Stimulated activated CD8-positive, alpha-beta memory T cell treated with anti-CD3 and anti-CD28 coated beads, Interleukin-2, amount 100 ng/mL, for 1 hour (primary cell): ENCODE measurements at regions not wholly inside any gene's neighbourhood (a gene's known extent, or its start where the extent isn't known, plus 50 kb on each side); places are given as distances from the start of the nearest gene placed in this dataset.
"Not testable (repeated sequence)": the region's sequence is repeated elsewhere in the genome, so short reads cannot be mapped to it uniquely, and the experiment has no call there.

Experiments used
- DNase-seq, 2 donors: peaks; one replicate each; pipeline ENCODE4 v3.0.0-alpha.2; 2020; ENCODE audit warnings: low read depth in 2 of 2

DNA sequence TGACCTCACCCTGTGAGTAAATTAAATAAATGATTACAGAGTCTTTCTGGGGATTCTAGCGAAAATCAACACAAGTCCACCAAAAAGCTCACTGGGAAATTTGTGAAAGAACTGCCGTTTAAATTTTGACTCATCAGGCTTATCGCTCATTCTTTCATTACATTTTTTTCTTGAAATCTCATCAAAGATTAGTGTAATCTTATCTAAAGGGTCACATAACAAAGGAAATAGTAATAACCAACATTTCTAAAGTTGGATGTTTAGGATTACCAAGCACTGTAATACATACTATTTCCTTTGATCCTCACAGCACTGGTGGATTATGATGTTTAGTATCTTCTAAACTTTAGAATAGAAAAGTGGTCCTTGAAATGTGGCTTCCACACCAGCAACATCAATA lies 111.1 kb upstream of the CBLB start:
- DNase-seq, result no peak

DNA sequence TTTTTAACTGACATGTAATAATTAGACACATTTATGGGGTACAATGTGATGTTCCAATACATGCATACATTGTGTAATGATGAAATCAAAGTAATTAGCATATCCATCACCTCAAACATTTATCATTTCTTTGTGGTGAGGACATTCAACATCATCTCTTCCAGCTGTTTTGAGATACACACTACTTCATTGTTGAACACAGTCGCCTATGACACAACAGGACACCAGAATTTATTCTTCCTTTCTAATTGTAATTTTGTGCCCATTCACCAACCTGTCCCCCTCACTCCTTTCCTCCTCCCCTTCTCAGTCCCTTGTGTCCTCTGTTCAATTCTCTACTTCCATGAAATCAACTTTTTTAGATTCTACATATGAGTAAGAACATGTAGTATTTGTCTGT lies 113.4 kb upstream of the CBLB start:
- no peak for DNase-seq

DNA sequence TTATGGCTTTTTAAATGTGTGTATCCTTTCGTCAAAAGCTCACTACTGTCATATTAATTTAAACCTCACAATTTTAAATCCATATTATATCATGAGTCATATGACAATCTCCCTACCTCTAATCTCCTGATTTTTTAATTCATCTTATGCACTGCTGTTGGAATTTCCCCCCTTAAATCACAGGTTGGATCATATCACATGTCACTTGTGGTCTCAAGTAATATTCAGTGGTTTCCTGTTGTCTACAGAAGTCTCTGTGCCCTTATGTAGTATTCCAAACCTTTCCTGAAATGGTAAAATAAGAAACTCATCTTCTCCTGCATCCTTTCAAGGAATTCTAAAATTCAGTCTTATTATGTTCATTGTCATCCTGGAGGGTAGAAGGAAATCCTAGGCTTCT lies 116.0 kb upstream of the CBLB start:
- no peak for DNase-seq

DNA sequence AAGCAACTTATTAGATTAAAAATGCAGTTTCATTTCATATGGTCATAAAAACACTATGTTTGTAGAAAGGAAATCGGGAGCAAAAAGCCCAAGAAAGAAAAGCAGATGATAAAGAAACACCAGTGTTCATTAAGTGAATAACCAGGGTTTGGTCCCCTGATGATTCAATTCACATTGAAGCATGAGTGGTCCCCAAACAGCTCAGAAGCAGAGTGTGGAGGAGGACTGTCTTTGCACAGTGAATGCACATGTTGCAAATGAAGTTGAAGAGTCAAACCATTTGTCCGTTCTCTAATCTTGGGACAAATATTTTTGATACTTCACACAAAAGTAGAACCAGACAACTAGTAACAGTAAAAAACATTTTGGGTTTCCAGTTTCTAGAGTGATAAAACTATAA lies 117.5 kb upstream of the CBLB start:
- DNase-seq, result not testable (repeated sequence)

DNA sequence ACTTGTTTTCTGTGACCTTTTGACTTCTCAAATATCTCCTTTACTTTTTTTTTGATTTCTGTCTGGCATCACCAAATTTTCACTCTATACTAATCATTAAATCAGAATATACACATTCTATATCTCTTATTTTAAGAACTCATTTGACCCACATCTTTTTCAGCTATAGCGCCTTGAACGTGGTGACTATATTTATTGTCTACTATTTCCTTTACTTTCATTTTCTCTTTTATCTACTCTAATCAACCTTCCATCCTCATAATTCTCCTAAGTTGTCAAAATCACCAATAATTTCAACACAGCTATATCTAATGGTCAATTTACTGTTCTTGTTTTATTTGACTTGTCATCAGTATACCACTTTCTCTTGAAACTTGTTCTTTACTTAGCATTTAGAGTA lies 119.0 kb upstream of the CBLB start:
- no peak for DNase-seq

DNA sequence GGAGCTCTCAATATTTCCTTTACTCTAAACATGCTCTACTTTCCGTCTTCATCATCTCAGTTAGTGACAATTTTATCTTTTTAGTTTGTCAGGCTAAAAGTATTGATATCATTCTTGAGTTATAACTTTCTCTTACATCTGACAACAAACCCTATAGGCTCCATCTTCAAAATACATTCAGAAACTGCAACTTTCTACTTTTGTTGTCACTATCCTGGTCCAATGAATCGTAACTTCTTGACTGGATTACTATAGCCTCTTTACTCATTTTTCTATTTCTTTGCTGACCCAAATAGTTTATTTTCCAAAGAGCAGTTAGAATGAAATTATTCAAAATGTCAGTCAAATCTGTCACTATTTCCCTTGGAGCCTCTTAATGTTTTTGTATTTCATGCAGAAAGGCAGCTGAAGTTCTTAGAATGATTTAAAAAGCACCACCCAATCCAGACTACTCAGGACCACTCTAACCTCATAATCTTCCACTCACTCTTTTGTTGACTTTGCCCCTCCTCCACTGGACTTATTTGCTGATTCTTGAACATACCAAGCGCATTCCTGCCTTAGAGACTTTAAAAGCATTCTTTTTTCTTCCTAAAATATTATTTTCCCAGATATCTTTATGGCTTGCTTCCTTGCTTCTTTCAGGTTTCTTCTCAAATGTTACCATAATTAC lies 119.9 kb upstream of the CBLB start:
- no peak for DNase-seq

DNA sequence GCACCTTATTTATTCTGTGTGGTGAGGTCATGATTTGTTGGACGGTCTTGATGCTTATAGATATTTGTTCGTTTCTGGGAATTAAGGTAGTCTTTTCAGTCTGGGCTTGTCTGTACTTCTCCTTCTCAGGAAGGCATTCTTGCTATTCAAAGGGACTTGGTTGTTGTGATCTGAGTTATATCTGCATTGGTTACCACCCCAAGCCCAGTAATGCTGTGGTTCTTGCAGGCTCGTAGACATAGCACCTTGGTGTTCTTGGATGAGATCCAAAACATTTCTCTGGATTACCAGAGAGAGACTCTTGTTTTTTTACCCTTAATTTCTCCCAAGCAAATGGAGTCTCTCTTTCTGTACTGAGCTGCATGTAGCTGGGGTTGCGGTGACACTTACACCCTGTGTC lies 128.0 kb upstream of the CBLB start:
- no peak for DNase-seq

DNA sequence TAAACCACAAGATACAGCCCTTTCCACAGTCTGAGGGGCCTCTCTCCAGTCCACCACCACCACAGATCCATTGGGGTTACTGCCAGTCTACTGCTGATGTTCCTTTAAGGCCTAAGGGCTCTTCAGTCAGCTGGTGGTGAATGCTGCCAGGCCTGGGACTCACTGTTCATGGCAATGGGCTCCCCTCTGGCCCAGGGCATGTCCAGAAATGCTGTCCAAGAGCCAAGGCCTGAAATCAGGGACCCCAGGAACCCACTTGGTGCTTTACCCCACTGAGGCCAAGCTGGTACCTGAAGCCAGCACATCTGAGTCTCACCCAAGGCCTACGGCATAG lies 128.6 kb upstream of the CBLB start:
- no peak for DNase-seq

DNA sequence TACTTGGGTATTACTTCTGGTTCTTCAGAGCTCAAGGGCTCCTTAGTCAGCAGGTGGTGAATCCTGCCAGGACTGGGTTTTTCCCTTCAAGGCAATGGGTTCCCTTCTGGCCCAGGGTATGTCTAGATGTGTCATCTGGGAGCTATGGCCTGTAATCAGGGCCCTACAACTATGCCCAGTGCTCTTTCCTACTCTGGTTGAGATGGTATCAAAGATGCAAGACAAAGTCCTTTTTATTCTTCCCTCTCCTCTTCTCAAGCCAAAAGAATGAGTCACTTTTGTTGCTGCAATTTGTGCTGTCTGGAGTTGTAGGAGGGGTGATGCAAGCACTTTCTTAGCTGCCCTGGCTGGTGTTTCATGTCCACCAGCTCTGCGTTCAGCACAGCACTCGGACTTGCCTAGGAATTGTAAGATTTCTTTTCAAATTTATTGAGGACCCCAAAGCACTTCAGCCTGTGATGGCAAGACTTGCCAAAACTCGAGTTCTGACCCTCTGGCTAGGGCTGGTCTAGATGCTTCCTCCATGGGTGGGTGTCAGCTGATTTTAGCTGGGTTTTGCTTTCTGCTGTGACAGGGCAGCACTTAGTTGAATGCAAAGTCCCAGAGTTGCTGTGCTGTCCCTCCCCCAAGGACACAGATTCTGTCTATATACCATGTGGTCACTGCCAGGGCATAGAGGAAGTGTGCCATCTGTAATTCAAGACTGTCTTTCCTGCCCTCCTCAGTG lies 129.2 kb upstream of the CBLB start:
- no peak for DNase-seq

DNA sequence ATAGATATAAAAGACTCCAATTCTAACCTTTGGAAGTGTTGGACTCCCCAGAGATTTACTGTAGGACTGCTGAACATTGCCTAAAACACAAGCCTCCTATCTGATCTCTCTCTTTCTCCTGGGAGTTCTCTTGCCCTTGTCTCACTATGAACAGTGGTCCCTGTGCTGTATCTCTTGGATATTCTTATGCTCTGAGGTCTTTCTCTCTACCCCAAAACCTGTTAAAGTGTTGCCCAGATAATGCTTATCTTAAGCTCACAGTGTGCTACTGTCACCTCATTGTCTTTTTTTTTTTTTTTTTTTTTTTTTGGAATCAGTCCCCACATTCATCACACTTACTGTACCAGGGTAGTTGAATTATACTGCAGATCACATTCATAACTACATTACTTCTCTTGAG lies 131.0 kb upstream of the CBLB start:
- no peak for DNase-seq

DNA sequence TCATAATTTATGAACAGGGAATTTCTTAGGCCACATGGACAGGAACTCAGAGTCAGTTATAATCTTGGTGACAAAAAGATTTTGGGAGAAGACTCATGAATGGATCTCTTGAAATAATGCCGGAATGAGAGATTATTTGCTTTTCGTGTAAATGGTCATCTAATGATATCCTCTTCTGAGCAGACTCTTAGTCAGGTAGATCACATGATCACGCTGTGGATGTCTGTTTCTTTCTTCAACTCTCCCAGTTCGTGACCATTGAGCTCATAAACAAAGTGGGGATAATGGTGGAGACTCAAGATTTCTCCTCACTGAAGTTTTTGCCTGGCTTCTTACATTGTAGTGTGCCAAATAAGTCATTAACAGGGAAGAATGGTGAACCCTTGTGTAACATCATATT lies 133.1 kb upstream of the CBLB start:
- no peak for DNase-seq

DNA sequence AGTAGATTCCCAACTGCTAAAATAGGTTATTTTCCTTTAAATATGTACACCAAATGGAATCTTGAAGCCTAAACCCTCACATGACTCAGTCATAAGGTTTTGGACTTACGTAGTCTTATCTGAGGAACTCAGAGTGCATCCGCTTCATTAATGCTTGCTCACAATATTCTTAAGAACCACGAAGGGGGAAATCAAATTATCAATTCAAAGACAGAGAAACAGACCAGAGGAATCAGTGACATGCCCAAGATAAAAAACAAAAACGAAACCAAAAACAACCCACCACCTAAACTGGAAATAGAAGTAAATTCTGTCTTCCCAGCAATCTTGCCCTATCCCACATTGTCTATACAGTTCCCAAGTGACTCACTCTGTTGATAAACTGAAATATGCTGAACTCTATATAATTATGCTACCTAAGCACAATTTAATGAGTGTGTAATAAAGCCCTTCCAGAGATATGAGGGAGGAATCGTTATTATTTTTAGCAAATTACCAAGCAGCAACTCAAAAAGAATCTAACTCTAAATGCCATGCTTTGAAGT lies 135.4 kb upstream of the CBLB start:
- DNase-seq, result no peak

DNA sequence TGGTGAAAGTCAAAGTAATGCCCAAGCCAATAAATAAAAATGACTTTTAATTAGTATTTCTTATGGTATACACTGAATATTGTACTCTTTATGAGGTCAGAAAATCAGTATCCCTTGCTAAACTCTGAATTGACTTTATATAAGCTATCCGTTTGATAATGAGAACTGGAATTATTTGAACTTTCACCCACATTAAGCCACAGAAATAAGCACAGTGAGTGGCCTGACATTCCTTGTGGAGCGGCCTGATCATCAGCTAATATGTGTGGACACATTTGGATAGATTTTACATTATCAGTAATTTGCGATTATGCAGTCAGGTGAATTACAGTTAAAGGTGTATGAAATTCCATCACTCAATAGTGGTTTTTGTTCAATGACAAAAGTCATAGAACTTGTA lies 136.0 kb upstream of the CBLB start:
- DNase-seq, result no peak

DNA sequence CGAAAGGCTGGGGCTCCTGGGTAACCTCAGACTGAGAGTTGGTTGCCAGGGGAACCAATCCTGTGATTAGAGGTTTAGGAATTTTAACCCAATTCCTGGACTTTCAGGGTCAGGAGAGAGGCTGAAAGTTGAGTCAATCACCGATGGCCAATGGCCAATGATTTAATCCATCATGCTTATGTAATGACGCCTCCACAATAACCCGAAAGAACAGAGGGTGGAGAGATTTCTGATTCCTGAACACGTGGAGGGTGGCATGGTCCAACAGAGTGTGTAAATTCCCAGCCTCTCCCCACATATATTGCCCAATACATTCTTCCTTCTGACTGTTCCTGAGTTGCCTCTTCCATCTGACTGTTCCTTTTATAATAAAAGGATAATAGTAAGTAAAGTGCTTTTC lies 137.2 kb upstream of the CBLB start:
- no peak for DNase-seq

DNA sequence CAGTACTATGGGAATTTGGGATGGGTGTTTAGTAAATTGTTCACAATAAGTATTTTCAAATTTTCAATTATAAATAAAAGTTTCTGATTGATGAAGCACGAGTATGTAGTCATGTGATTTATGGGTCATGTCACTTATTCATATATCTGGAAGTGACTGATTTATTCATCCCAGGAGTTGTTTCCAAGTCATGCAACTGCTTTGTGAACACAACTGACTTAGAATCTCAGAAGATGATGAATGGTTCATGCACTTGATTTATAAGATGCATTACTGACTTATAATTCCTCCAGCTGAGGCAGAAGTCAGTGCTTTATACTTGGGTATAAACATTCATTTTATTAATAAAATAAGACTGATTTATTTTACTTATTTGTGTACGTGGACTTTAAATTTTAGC lies 137.8 kb upstream of the CBLB start:
- DNase-seq, result no peak

DNA sequence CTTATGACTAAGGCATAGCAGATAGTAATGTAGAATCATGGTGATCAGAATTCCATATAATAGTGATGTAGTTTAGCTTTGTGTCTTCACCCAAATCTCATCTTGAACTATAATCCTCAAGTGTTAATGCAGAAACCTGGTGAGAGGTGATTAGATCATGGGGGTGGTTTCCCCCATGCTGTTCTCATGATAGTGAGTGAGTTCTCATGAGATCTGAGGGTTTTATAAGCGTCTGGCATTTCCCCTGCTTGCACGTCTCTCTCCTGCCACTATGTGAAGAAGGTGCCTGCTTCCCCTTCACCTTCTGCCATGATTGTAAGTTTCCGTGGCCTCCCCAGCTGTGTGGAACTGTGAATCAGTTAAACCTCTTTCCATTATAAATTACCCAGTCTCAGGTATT lies 138.7 kb upstream of the CBLB start:
- no peak for DNase-seq

DNA sequence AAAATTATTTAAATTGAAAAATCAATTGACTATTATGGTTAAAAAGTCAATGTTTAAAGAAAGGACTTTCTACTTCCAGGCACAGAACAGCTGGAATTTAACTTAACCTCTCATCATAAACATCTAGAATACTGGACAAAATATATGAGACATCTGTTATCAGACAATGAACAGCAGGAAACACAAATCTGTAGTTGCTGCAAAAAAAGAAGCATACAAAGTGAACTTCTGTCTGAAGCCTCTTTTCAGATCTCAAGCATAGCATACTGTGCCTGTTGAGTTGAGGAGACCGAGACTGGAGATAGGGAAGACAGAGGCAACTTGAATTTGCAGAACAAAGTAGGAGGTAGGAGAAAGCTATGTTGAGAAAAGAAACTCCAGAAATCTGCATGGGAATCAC lies 140.0 kb upstream of the CBLB start:
- DNase-seq, result no peak

DNA sequence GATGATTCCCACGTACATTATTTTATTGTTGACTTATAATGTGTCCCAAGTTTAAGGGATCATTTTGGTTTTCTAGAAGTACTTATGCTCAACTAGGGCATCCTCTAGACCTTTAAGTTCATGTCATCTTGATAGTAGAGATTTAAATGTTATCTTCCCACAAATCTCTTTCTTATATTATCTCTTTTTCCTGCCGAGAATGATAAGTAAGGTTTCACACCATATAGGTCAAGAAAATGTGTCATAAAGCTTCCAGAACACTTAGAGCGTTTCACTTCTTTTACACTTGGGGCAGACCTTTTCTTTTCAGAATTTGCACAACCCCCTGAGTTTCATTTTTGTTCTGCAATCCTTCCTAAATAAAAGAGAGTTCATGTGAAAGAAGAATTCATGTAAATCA lies 142.0 kb upstream of the CBLB start:
- DNase-seq, result no peak

DNA sequence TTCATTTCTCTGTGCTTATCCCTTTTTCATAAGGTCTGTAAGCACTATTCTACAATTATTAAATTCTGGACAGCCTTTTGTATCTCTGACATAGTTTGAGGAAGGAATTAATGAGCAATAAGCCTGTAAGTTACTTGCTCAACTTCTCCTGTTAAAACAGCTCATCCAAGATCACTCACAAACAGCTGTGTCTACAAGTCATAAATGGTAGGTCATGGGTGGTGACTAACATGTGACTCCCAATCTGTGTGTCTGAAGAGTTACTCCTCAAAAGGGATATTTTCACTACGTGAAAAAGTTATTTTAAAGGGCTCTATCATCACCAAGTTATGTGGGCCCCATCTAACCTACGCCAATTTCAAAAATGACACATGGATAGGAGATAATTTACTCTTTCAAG lies 145.2 kb upstream of the CBLB start:
- DNase-seq, result no peak

DNA sequence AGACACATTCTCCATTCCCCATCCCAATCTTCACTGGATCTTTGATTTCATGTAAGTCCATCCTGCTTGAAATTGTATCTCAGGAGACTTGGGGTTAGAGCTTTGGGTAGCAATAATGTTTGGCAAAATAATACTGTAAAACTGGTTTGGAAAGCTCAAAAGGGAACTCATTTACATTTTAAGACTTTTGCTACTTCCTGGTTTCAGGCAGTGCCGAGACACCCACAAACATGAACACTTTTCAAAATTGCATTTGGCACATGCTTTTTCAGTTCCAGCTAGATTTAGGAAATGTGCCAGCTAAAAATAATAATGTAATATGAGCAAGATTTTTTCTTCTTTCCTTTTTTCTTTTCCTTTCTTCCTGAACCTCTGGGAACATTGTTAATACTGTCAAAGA lies 145.7 kb upstream of the CBLB start:
- DNase-seq, result no peak

DNA sequence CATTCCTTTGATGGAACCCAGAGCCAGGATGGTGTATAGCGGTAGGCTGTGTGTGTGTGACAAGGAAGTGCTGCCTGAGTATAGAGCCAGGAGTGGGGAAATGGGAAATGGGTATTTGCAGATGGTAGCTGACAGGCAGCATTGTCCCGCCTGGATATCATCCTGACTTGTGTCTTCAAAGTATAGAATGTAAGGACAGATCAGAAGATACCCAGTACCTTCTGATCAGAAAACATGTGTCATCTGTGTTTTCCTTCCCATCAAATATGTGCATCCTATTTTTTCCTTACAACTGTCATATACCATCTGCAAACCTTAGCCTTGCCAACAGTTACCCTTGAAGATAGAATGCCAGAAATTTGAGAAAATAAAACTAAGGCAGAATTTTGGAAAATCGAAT lies 146.2 kb upstream of the CBLB start:
- DNase-seq, result no peak

DNA sequence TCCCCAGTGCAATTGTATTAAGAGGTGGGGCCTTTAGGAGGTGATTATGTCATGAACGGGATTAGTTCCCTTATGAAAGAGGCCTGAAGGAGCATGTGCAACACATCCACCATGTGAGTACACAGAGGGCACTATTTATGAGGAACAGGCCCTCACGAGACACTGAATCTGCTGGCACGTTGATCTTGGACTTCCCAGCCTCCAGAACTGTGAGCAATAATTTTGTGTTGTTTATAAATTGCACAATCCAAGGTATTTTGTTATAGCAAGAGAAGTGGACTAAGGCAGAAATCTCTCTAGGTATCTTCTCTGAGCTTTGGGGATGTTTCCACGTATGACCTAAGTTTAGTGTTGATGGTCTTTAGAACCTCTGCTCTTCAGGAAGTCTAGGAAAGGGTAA lies 149.3 kb upstream of the CBLB start:
- DNase-seq, result no peak

DNA sequence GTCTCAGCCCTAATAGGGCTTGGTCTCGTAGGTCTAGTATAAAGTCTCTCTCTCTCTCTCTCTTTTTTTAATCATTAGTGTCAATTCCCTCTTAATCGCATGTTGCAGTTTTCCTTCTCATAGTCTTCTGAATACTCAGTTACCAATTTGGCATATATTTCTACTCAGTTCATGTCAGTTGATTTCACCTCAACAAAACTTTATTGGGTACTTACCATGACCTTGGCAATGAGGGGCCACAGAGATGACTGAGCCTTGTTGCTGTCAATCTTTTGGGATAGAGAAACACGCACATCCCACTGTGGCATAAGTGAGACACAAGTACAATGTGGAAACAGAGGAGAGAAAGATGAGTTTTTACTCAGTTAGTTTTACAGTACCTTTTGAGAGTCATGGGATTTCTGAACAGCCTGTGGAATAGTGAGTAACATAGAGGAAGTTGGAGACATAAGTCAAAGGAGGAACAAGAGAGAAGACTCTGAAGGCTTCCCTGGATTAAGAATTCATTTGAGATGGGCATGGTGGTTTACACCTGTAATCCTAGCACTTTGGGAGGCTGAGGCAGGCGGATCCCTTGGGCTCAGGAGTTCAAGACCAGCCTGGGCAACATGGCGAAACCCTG lies 150.2 kb upstream of the CBLB start:
- no peak for DNase-seq
